ENCODE measurements at regions not wholly inside any gene's neighbourhood (a gene's known extent, or its start where the extent isn't known, plus 50 kb on each side); places are given as distances from the start of the nearest gene placed in this dataset.
"Not testable (repeated sequence)": the region's sequence is repeated elsewhere in the genome, so short reads cannot be mapped to it uniquely, and the experiment has no call there.

- no peak overlapping the region for H3K4me3 ChIP-seq (replicated peaks in 1 of 2; ENCODE audit: low read depth in 2 of 2, low read length in 2 of 2)
- DNase-seq (ENCODE audit: low read depth in 2 of 2), result no peak
- no peak for TF ChIP-seq CTCF (IDR thresholded peaks at IDR 0.05; ENCODE audit: low read depth, low read length)
Observed at GRCh38 chr4:117700111-117700892, 334.0 kb upstream of the NDST3 start.

DNA sequence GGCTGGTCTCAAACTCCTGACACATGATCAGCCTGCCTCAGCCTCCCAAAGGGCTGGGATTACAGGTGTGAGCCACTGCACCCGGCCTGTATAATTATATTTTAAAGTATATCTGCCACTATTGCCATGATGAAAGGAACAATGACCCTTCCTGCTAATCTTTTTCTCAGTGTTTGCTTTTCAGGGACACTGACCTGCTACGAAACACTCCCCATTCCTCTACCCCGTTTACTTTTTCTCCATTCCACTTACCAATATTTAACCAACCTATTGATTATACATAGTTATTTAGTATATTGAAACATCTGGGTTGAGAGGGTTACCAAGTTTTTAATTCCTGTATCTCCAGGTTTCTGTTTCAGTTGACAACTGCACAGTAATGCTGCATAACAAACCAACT lies 331.9 kb upstream of the NDST3 start:
- no peak overlapping the region for H3K4me3 ChIP-seq (replicated peaks in 1 of 2; ENCODE audit: low read depth in 2 of 2, low read length in 2 of 2)
- TF ChIP-seq CTCF (IDR thresholded peaks at IDR 0.05; ENCODE audit: low read depth, low read length), result no peak
- DNase-seq (ENCODE audit: low read depth in 2 of 2), result no peak

GRCh38 chr4:117704721-117705120 lies 329.6 kb upstream of the NDST3 start:
- DNase-seq (ENCODE audit: low read depth in 2 of 2), result no peak
- TF ChIP-seq CTCF (IDR thresholded peaks at IDR 0.05; ENCODE audit: low read depth, low read length), result no peak
- no peak overlapping the region for H3K4me3 ChIP-seq (replicated peaks in 1 of 2; ENCODE audit: low read depth in 2 of 2, low read length in 2 of 2)

- no peak for TF ChIP-seq CTCF (IDR thresholded peaks at IDR 0.05; ENCODE audit: low read depth, low read length)
- no peak for DNase-seq (ENCODE audit: low read depth in 2 of 2)
- no peak overlapping the region for H3K4me3 ChIP-seq (replicated peaks in 1 of 2; ENCODE audit: low read depth in 2 of 2, low read length in 2 of 2)
Observed at GRCh38 chr4:117740736-117741135, 293.6 kb upstream of the NDST3 start.

DNA sequence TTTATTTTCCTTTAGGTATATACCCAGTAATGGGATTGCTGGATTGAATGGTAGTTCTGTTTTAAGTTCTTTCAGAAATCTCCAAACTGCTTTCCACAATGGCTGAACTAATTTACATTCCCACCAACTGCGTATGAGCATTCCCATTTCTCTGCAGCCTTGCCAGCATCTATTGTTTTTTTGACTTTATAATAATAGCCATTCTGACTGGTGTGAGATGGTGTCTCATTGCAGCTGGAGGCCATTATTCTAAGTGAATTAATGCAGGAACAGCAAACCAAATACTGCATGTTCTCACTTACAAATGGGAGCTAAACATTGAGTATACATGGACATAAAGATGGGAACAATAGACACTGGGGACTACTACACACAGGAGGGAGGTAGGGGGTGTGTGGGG lies 288.9 kb upstream of the NDST3 start:
- DNase-seq (ENCODE audit: low read depth in 2 of 2); H3K4me3 ChIP-seq (replicated peaks in 1 of 2; ENCODE audit: low read depth in 2 of 2, low read length in 2 of 2): not testable (repeated sequence)

GRCh38 chr4:117755438-117755837 lies 278.8 kb upstream of the NDST3 start:
- no peak overlapping the region for H3K4me3 ChIP-seq (replicated peaks in 1 of 2; ENCODE audit: low read depth in 2 of 2, low read length in 2 of 2)
- no peak for TF ChIP-seq CTCF (IDR thresholded peaks at IDR 0.05; ENCODE audit: low read depth, low read length)
- DNase-seq (ENCODE audit: low read depth in 2 of 2), result no peak

DNA sequence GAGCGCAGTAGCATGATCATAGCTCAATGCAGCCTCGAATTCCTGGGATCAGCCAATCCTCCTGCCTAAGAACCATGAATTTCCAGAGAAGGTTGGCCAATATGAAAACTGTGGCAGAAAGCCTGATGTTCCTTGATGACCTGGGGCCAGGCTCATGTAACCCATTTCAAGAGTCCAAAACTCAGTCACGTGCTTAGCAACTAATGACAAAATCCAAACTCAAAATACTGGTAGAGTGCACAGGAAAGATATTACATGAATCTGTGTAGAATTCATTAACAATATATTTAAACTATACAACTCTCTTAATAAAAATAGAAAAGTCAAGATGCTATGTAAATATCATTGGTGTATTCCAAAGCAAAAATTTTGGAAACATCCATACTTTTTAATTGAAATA lies 265.7 kb upstream of the NDST3 start:
- DNase-seq (ENCODE audit: low read depth in 2 of 2), result no peak
- TF ChIP-seq CTCF (IDR thresholded peaks at IDR 0.05; ENCODE audit: low read depth, low read length), result no peak
- H3K4me3 ChIP-seq (replicated peaks in 1 of 2; ENCODE audit: low read depth in 2 of 2, low read length in 2 of 2), result no peak overlapping the region
